GM06990 (cell line): ENCODE measurements at regions not wholly inside any gene's neighbourhood (a gene's known extent, or its start where the extent isn't known, plus 50 kb on each side); places are given as distances from the start of the nearest gene placed in this dataset.

Experiments
- DNase-seq: peaks from one replicate; pipeline ENCODE4 v3.0.0-alpha.2; 2011; ENCODE audit not compliant: insufficient read length; ENCODE audit errors: extremely low read depth
- H3K27me3 ChIP-seq: replicated peaks from 2 replicates; pipeline ENCODE4 v1.6.0; 2011; ENCODE audit warnings: low read length; ENCODE audit not compliant: control insufficient read depth, insufficient read depth
- H3K36me3 ChIP-seq: 2 replicates; pipeline ENCODE4 v1.5.1; 2011; ENCODE audit warnings: low read length; ENCODE audit not compliant: control insufficient read depth, insufficient read depth
- H3K4me3 ChIP-seq: replicated peaks from 2 replicates; pipeline ENCODE4 v1.5.1; 2011; ENCODE audit warnings: low read depth, mild to moderate bottlenecking, control low read depth, low read length
- TF ChIP-seq, protein P1 (sequence below): IDR thresholded peaks from 2 replicates; pipeline ENCODE4 v1.5.1; 2011; ENCODE audit warnings: low read length, control low read depth, mild to moderate bottlenecking, inconsistent platforms; ENCODE audit not compliant: insufficient read depth, poor library complexity, severe bottlenecking

DNA sequence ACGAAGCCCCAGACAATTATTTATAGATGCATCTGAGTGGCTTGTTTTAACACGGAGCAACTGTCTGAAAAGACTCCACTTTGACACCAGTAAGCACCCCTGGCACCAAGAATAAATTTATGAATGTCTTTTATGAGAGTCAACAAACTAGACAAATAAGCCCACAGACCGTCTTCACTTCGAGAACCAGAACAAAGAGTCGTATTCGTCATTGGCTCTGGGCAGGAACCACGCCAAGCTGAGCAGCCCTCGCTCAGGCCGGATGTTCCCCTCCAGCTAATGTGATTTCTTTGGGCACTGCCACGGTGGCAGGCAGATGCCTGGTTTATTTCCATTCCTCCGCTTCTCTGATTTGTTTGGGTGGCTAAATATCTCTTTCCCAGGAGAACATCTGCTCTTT is 91.9 kb upstream of the STC2 start:
- Histone ChIP-seq H3K4me3 (no peak overlapping the region), H3K36me3 (no peaks in the 10 kb centered on the region), H3K27me3 (no peaks in the 10 kb centered on the region)
- no peak for DNase-seq
- TF ChIP-seq, protein P1, sequence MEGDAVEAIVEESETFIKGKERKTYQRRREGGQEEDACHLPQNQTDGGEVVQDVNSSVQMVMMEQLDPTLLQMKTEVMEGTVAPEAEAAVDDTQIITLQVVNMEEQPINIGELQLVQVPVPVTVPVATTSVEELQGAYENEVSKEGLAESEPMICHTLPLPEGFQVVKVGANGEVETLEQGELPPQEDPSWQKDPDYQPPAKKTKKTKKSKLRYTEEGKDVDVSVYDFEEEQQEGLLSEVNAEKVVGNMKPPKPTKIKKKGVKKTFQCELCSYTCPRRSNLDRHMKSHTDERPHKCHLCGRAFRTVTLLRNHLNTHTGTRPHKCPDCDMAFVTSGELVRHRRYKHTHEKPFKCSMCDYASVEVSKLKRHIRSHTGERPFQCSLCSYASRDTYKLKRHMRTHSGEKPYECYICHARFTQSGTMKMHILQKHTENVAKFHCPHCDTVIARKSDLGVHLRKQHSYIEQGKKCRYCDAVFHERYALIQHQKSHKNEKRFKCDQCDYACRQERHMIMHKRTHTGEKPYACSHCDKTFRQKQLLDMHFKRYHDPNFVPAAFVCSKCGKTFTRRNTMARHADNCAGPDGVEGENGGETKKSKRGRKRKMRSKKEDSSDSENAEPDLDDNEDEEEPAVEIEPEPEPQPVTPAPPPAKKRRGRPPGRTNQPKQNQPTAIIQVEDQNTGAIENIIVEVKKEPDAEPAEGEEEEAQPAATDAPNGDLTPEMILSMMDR = no peak

DNA sequence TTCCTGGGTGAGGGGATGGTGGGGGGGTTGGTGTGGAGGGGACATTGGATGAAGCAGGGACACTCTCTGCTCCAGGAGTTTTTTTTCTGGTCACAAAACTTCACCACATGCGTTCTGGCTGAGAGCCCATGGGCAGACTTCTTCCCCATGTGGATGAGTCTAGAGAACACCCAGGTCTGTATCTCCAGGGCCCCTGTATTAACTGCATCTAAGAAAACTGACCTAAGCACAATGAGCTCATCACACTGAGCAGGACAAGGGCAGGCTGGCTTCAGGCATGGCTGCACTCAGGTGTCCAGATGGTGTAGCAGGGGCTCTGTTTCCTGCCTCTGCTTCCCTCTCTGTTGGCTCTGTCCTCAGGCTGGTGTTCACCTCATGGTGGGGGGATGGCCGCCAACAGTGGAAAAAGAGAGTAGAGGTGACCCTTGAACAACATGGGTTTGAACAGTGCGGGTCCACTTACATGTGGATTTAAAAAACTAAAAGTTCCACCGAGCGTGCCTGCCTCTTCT is 85.3 kb upstream of the STC2 start:
- TF ChIP-seq, protein P1 = no peak
- Histone ChIP-seq H3K4me3 (no peak overlapping the region), H3K27me3 (no peaks in the 10 kb centered on the region), H3K36me3 (no peaks in the 10 kb centered on the region)
- DNase-seq = no peak

DNA sequence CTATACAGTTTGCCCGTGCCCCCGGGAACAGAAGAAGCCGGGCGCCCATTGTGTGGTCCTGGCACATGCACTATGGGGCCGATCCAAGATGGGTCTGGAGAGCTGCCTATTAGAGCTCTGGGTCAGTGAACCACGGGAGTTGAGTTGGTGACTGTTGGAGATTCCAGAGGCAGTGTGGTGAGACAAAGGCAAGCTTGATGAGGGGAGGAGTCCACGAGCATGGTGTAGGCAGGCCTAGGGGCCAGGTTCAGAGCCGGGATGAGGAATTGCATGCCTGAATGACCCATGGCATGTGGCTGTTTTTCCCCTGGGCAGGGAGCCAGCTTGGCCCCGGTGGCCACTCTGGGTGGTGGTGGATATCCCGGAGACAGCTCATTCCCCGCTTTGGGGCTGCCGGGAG is 84.4 kb upstream of the STC2 start:
- Histone ChIP-seq H3K27me3 (no peaks in the 10 kb centered on the region), H3K4me3 (no peak overlapping the region), H3K36me3 (no peaks in the 10 kb centered on the region)
- TF ChIP-seq, protein P1 = no peak
- no peak for DNase-seq

DNA sequence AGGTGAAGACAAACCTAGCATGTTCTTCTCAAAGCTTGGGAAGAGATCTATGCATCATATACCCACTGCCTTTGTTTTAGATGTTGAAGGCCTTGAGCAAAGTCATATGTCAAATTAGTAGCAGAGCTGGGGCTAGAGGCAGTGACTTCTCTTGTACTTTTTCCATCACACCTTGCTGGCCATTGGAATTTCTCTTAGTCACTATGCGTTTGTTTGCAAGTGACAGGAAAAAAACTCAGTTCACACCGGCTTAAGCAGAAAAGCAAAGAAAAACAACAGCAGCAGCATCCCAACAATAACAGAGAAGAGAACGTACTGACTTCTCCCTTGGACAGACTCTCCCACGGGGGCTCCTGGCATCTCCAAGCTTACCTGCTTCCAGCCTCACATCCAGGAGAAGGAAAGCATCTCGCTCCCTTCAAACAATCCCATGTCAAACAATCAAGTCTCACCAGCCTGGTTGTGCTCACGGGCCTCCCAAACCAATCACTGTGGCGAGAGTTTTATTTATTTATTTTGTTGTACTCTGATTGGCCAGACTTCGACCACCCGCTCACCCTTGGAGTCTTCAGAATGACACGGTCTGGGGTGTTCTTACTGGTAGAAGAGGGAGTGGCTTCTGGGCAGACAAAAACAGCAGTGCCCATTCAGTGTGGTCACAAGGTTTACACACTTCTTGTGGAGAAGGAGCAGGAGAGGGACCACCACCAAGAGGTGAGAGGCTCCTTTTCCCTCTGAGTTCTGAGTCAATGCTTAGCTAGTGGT is 83.8 kb upstream of the STC2 start:
- Histone ChIP-seq H3K4me3 (no peak overlapping the region), H3K36me3 (no peaks in the 10 kb centered on the region), H3K27me3 (no peaks in the 10 kb centered on the region)
- TF ChIP-seq, protein P1 = no peak
- no peak for DNase-seq

DNA sequence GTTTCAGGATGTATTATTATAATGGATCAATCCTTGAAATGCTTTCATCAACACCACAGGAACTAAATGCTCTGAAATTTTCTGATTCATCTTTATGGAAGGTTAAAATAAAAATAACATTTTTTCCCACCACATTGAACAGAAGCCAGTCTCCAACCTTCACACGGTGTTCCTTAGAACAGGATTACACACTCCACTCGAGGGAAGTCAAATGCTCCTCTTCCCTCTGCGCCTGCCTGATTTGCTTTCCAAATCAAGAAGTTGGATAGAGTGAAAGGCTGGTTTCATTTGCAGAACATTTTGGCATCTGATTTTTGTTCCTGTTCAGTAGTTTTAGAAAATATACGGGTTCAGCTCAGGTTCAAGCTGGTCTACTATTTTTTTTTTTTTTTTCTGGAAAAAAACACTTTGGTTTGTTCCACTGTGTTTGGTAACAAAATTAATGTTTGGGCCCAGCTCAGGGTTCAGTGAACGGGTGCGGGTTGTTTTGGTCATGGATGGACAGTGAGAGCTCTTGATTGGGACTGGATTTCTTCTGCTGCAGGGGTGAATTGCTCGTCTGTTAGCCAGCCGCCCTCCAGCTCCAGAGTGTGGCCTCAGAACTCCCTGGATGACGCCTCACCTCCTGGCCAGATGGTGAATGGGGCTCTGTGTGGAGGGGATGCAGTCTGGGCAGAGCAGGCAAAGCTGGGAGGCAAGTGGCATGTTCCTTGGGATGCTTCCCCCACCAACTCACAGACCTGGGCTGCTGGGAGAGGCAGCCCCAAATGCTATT is 82.4 kb upstream of the STC2 start:
- TF ChIP-seq, protein P1 = no peak
- H3K4me3 ChIP-seq = no peak overlapping the region
- no peaks in the 10 kb centered on the region for H3K36me3 ChIP-seq
- H3K27me3 ChIP-seq = no peaks in the 10 kb centered on the region
- no peak for DNase-seq
